ENCODE measurements at regions not wholly inside any gene's neighbourhood (a gene's known extent, or its start where the extent isn't known, plus 50 kb on each side); places are given as distances from the start of the nearest gene placed in this dataset.

DNA sequence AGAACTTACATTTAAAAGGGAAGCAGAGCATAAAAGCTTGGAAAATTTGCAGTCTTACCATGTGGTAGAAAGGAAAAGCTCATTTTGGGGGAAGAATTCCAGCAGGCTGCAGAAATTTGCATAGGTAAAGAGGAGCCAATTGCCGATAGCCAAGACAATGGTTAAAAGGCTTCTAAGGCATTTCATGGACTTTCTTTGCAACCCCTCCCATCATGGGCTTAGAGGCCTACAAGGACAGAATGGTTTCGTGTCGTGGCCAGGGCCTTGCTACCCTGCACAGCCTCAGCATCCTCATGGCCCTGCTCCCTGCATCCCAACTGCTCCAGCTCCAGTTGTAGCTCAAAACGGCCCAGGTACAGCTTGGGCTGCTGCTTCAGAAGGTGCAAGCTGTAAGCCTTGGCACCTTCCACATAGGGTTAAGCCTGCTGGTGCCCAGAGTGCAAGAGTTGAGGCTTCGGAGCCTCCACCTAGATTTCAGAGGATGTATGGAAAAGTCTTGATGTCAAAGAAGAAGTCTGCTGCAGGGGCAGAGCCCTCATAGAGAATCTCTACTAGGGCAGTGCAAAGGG, 420.3 kb downstream of the PCDH17 start:
- no peak for DNase-seq

DNA sequence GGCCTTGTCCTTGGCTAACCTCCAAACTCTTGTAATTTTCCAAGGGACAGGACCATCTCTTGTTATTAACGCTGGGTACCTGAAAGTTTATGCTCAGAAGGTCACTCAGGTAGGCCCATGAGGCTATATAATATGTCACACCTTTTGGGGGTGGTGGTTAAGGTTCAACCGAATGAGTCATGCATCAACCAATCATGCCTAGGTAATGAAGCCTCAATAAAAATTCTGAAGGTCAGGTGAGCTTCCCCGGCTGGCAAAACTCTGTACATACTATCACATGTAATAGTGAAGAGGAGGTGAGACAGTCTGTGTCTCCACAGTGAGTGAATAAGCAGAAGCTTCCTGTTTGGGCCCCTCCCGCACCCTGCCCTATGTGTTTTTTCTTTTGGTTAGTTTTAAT, 424.9 kb downstream of the PCDH17 start:
- no peak for DNase-seq

DNA sequence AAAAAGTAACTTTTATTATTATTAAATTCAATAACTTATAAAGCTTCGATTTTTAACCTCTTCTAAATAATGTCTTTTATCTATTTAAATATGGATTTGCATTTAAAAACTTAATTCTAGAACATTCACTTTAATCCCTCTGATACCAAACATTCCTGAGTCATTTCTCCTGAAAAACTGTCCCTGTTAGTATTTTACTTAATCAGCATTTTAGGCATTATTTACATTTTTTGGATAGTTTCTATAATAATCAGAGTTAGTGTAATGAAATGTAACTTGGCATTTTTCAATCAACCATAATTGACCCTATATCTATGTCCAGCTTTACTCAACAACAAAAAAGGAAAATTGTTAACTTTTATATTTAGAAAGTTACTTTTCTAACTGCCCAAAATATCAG, 428.1 kb downstream of the PCDH17 start:
- DNase-seq = no peak

DNA sequence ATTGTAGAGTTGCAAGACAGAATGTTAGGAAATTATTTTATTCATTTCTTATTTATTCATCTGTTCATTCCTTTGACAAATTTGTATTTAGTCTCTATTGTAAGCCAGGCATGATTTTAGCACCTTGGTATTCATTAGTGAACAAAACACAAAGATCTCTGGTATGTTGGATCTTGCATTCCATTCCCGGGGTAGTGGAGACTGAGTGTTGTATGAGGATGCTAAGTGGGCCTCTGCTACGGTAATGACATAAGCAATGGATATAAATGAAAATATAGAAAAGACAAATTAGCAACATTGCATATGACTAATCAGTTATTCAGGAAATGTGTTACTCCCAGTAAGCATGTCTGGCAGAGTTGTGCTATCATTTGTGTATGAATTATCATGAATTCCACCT, 449.3 kb downstream of the PCDH17 start:
- DNase-seq = no peak

DNA sequence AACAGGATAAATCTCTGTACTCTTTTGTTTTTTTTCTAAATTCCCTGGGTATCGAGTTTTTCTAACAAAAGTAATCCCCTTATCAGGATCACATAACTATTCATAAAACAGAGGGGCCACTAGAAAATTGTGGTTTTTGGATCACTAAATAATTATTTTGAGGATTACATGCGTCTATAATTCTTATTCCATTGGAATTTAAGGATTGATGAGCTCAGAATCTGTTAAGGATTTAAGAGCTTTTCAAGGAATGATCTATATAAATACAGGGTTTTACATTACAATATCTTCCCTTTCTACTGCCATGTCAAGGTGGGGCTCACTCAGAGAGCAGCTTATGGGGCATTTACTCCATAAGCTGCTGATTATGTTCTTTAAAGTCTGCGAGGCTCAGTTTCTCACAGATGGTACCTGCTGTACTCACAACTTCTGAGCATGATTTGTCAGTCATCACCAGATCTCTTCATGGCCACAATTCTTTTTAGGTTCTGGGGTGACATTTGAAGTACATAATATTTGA, 449.8 kb downstream of the PCDH17 start:
- no peak for DNase-seq

DNA sequence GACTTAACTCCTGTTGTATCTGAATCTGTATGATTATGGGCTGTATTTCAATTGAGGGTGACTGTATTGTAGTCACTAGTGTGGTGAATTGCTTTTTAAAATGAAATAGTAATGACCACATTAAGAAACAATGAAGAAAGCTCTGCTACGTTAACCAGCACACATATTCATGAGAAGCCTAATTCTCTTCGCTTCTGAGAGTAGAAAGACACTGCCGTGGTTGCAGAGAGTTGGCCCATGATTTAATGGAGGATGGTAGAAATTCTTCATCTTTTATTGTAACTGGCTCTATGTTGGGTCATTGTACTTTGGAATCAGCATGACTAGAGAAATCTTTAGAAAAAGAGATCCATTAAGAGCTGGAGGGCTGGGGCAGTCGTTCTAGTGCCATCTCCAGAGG, 451.5 kb downstream of the PCDH17 start:
- no peak for DNase-seq

DNA sequence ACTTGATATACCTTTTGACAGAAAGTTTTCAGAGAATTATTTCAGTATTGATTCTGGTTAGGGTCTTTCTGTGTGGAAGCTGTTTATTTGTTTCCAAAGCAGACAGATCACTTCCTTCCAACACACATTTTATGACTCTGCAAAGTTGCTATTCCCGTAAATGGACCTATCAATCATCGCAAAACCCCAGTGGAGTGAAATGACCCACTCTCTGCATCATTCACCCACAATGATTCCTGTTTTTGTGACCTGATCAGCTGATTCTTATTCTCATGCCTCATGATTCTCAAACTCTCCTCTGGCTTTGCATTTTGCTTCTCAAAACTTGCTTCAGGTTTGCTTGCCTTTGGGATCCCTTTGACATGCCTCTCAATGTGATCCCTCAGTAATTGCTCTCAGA, 453.7 kb downstream of the PCDH17 start:
- no peak for DNase-seq

DNA sequence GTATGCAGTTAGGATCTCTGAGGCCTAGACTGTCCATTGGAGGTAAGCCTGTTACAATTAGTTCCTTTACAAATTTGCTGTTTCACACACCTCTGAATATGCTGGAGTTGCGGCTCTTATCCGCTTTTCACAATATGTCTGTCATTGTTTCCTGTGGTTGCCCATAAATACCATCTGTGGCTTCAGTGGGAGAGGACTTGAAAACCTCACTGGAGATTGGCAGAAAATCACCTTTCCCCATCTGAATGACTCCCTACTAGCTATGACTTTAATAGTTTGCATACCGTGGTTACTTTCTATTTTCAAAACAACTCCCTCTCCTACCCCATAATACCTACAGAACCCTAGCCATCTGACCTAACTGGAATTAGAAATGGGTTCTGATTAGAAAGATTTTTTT, 454.3 kb downstream of the PCDH17 start:
- DNase-seq = no peak

DNA sequence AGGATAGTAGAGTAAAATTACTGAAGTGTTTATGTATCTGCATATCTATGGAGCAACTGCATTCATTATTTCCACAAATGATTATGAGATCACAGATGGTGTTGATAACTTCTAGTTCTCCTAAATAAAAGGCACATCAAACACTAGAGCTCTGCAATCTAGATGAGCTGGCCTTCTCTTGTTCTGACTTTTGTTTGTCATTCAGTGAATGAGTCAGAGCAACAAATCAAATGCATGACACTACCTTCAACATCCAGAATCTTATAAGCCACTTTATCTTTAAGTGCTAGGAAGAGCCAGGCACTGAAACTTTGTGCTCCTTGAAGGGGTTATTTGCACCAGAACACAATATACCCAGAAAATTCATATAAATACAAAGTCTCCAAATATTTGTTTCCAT, 456.0 kb downstream of the PCDH17 start:
- DNase-seq = no peak

DNA sequence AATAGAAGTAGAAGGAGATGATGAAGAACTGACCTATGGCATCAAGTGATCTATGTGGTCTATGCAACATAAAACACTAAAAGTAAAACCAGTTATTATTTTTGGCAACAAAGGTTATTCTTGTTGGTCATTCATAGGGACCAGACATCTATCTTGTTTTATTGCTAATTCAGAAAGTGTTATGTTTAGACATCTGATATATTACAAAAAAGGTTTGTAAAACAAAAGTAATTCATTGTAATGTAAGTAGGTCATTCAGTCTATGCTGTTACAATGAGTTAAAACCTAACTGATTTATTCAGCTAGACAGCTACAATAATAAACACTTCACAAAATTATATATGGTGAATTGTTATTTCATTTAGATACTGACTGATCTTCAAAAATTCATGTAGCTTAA, 461.9 kb downstream of the PCDH17 start:
- no peak for DNase-seq

DNA sequence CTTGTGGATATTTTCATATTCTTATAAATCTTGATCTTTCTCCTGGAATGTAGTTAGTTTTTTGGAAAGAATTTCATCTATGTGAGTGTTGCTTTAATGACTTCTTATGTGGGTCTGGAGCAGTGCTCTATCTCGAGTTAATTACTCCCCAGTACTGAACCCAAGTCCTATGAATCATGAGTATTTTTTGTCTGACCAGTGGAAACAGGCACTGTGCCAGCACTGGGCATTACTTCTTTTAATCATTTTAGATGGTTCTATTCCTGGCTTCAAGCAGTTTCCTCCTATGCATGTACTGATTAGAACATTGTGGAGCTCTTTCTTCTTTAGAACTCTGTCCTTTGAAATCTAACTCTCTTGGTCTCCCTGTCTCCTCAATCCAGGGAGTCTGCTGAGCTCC, 466.3 kb downstream of the PCDH17 start:
- no peak for DNase-seq

DNA sequence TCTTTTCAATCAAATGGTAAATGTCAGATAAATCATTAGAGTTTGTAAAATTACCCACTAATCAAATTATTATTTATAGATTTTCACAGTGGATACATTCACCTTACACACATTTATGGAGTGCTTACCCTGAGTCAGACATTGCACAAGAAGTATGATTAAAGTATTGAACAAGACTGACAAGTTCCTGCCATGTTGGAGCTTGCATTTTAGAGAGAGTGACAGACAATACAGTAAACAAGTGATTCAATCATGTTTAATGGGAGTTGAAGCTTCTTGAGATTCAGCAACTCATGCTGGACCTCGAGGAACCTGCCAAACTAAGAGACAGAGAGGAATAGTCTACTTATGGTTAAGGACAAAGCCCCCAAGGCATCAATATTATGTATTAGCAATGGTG, 487.8 kb downstream of the PCDH17 start:
- DNase-seq = no peak

DNA sequence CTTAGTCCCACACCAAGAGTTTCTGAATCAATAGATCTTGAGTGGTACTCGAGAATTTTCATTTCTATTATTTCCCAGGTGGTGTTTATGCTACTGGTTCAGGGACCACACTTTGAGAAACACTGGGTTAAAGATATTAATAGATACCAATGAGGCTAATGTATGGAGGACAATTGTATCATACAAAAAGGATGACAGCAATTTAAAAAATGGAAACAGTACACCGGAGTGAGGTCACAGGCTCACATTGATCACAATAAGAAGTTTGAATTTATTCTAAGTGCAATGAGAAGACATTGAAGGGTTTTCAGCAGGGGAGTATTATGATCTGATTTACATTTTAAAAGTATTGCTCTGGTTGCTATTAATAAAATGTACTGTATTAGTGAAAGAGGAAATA, 488.3 kb downstream of the PCDH17 start:
- no peak for DNase-seq

DNA sequence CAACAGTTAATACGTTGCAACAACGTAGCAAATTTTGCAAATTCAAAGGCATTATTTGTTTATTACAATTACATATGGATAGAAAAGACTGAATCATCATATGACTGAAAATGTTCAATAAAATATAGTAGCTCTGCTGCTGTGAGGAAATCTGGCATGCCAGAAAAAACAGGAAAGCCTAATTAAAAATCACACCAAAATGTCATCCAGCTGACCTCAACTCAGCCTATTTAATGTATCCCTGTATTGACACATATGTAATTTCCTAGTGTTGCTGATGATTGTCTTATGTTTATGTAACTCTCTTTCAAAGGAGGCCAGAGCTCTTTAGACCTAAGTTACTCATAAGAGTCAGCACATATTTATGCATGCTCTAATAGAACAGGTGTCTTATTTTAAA, 495.0 kb downstream of the PCDH17 start:
- no peak for DNase-seq

DNA sequence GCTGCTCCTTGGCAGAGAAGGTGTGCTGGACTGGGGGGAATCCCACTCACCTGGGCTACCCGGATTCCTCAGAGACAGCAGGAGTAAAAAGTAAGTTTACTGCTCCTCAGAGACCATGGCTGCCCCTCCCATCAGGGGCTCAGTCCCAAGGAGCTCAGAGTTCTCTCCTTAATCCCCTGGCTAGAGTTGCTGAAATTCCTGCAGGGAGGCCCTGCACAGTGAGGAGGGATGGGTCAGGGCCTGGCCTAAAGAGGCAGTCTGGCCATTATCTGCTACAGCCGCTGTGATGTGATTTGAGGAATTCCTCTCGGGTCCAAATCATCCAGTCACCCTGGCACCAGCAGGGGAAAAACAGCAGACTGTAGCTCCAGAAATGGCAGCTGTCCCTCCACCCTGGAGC, 502.5 kb downstream of the PCDH17 start:
- DNase-seq = no peak

DNA sequence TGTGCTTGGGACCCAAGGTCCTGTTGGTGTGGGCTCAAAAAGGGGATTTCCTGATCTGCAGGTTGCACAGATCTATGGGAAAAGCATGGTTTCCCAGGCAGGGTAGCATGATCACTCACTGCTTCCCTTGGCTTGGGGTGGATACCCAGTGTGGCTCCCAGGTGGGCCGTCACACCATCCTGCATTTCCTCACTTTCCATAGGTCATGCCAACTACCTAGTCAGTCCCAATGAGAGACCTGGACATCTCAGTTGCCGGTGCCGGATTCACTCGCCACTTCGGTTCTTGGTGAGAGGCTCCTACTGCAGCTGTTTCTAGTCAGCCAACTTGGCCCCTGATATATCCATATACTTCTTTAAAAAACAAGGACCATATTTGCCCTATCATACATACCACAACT, 503.0 kb downstream of the PCDH17 start:
- no peak for DNase-seq

DNA sequence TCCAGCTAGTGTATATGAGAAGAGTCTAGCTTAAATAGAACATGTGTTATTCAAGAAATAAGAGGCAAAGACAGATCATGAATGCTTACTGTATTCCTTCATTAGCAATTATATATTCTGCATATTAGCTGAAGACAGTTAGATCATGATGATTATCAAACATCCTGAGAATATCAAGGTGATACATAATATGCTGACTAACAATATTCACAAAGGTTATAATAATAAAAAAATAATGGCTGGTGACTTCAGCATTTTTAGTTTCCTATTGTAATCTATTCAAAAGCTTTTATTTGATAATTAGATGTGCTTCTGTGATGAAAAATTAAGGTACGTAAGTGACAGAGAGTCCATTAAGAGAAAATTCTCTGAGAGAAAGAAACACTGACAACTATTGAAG, 511.4 kb downstream of the PCDH17 start:
- DNase-seq = no peak

DNA sequence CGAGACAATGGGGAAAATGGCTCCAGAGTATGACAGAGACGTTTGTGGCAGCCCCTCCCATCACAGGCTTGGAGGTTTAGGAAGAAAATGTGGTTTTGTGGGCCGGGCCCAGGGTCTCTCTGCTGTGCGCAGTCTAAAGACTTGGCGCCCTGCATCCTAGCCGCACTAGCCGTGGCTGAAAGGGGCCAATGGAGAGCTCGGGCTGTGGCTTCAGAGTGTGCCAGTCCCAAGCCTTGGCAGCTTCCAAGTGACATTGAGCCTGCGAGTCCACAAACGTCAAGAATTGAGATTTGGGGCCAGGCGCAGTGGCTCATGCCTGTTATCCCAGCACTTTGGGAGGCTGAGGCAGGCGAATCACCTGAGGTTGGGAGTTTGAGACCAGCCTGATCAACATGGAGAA, 513.1 kb downstream of the PCDH17 start:
- no peak for DNase-seq

DNA sequence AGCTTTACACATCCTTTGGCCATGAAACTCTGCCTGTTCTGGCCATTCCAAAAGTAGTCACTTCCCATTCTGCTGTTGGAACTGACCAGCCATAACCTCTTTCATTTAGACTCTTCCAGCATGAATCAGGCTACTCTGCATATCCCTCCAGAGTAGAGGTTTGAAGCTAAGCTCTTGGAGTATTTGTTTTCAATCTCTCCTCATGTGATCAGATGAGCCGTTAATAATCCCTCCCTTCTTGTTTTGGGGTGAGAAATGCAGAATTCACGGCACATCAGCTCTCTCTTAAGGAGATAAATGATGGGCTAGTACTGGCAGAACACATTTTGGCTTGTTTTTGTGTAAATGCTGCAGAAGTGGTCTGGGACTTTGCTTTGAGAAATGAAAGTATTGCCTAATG, 519.9 kb downstream of the PCDH17 start:
- no peak for DNase-seq

DNA sequence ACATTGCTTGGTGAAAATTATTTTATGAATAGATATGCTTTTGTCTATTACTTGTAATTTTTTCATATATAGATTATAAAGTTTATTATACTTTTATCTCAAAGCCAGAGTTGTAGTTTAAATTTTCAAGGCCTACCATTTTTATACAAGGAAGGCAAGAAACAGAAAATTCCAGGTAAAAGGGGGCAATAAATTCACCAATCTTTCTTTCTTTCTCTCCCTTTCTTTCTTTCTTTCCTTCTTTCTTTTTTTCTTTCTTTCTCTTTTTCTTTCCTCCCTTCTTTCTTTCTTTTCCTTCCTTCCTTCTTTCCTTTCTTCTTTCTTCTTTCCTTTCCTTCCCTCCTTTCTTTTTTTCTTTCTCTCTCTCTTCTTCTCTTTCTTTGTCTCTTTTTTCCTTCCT, 529.4 kb downstream of the PCDH17 start:
- DNase-seq = no peak

DNA sequence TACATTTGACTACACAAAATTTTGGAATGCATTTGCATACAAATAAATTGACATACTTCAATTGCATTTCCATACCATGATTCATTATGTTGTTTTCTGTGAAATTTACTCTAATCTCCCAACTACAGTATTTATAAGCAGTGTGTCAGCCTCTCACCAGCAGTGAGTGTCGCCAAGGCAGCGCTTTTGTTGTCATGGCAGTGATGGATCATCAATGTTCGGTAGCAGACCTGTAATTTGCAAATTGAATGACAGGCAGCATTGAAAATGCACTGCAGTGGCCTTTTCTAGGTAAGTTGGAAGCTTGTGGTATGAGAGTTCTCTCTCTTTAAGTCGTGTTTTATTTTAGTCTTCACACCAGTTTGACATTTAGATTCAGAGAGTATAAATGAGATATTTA, 534.1 kb downstream of the PCDH17 start:
- DNase-seq = no peak

DNA sequence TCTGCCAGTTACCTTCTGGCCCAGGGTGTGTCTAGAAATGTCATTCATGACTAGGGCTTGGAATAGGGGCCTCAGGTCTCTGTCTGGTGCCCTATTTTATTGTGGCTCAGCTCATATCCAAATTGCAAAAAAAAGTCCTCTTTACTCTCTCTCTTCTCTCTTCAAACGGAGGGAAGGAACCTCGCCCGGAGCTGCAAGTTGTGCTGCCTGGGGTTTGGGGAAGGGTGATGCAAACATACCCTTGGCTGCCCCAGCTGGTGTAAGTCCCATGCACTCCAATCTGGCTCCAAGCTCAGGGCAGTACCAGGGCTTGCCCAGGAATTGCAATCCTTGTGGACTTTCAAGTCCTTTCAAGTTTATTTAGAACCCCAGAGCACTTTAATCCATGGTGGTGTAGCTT, 549.6 kb downstream of the PCDH17 start:
- no peak for DNase-seq

DNA sequence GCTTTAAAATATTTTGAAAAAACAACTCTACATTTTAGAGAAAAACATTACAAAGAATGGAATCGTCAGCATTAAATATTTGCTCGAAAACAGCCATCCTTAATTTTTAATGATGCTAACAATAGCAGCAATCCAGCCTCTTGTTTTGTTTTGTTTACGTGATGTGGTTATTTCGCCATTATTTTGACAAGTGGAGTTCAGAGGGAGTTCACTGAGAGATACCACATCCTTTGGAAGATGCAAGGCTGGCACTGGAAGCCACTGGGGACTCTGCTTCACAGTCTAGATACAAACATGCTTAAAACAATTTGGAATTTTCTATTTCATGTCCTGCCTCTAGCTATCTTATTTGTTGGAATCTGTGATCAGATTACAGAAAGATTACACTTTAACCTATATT, 556.3 kb downstream of the PCDH17 start:
- DNase-seq = no peak

DNA sequence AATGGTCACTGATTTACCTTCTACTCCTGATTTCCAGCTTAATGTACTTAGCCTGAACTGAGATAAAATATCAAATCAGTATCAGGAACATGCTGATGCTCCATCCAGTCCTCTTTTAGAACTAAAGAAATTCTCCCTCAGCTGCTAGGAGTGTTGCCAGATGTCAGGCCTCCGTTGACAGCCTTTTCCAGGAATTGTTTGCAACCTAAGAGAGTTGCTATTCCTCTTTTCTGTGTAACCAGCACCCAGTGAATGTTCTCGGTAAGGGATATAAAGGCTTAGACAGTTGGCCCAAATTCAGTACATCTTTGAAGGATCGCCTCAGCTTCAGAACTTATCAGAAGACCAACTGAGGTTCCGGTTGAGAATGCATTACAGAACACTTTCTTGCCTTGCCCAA, 559.0 kb downstream of the PCDH17 start:
- DNase-seq = no peak

DNA sequence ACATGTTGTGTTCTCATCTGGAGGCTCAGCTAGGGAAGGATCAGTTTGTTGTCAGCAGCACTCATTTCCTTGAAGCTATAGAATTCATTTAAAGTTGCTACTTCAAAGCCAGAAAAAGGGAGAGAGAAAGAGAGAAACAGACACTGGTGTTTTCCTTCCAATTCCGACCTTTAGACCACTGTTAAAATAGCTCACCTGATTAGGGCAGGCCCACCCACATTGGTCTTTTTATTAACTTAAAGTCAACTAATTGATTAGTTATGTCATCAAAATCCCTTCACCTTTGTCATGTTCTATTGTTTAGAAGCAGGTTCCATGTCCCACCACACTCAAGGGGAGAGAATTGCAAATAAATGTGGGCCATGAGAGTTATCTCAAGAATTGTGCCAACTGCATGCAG, 560.2 kb downstream of the PCDH17 start:
- no peak for DNase-seq

DNA sequence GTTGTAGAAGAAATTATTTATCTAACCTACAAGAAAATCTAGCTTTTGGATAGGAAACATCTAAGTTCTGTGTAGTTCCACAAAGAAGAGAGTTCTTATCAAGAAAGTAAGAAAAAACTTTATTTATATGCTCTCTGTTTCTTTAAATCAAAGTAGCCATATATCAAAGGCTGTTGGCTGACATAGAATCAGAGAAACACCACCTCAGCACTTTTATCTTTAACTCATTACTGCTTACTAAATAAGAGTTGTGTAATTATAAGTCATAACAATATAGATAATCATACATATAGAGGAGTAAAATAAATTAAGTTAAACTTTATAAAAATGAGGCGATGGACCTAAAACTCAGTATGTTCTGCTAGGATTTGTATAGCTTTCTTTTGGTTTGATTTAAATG, 570.6 kb downstream of the PCDH17 start:
- no peak for DNase-seq
